ENCODE measurements at regions not wholly inside any gene's neighbourhood (a gene's known extent, or its start where the extent isn't known, plus 50 kb on each side); places are given as distances from the start of the nearest gene placed in this dataset.

DNA sequence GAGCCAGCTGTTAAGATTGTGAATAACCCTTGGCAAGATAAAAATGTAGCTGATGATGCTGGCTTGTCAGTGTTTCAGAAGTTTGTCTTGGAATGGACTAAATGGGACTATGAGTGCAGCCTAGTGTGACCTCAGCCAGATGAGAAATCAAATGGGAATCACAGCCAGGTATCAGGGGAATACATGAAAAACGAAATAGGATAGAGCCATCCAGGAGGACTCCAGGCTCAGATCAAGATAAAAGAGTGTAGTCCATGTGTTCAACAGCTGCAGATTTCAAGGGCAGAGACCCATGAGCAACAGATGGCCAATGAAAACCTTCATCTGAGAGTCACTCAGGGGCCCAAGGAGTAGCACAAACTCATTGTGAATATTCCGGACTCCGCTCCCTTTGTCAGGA is 1080.9 kb upstream of the CADM2 start:
- TF ChIP-seq YY1 (IDR thresholded peaks at IDR 0.05; ENCODE audit: insufficient read depth, insufficient read length) (no peak), ZNF274 (IDR thresholded peaks at IDR 0.05; ENCODE audit: low read depth, low read length) (no peak)
